ENCODE measurements at regions not wholly inside any gene's neighbourhood (a gene's known extent, or its start where the extent isn't known, plus 50 kb on each side); places are given as distances from the start of the nearest gene placed in this dataset.
"Not testable (repeated sequence)": the region's sequence is repeated elsewhere in the genome, so short reads cannot be mapped to it uniquely, and the experiment has no call there.

DNA sequence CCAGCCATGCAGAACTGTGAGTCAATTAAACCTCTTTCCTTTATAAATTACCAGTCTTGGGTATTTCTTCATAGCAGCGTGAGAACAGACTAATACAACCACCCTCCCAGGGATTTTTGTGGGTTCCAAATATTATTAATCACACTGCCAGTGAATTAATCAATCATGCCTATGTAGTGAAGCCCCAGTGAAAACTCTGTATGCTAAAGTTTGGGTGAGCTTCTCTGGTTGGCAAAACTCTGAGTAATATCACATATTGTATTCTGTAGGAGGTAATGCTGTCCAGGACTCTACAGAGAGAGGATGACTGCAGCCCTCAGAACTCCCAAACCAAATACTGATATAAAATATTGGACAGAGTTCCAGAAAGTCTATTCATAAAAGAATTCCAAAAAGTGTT lies 216.9 kb downstream of the RPAP3 start:
- no peak for DNase-seq (ENCODE audit: low read depth, low spot score)

- no peak for DNase-seq (ENCODE audit: low read depth, low spot score)
Measured at GRCh38 chr12:47481041-47481440, 224.8 kb downstream of the RPAP3 start.

- DNase-seq (ENCODE audit: low read depth, low spot score), result no peak
Measured at GRCh38 chr12:47478426-47478825, 227.4 kb downstream of the RPAP3 start.

GRCh38 chr12:47473091-47473490 lies 232.7 kb downstream of the RPAP3 start:
- DNase-seq (ENCODE audit: low read depth, low spot score), result no peak

DNA sequence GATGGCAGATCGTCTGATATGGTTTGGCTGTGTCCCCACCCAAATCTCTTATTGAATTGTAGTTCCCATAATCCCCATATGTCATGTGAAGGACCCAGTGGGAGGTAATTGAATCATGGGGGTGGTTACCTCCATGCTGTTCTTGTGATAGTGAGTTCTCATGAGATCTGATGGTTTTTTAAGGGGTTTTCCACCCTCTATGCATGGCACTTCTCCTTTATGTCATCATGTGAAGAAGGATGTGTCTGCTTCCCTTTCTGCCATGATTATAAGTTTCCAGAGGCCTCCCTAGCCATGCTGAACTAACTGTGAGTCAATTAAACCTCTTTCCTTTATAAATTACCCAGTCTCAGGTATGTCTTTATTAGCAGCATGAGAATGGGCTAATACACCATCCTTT lies 235.5 kb downstream of the RPAP3 start:
- DNase-seq (ENCODE audit: low read depth, low spot score), result not testable (repeated sequence)

DNA sequence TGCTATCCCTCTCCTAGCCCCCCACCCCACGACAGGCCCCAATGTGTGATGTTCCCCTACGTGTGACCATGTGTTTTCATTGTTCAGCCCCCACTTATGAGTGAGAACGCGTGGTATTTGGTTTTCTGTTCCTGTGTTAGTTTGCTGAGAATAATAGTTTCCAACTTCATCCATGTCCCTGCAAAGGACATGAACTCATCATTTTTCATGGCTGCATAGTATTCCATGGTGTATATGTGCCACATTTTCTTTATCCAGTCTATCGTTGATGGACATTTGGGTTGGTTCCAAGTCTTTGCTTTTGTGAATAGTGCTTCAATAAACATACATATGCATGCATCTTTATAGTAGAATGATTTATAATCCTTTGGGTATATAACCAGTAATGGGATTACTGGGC lies 241.9 kb downstream of the RPAP3 start:
- not testable (repeated sequence) for DNase-seq (ENCODE audit: low read depth, low spot score)

- no peak for DNase-seq (ENCODE audit: low read depth, low spot score)
Measured at GRCh38 chr12:47458279-47458678, 247.6 kb downstream of the RPAP3 start.

DNA sequence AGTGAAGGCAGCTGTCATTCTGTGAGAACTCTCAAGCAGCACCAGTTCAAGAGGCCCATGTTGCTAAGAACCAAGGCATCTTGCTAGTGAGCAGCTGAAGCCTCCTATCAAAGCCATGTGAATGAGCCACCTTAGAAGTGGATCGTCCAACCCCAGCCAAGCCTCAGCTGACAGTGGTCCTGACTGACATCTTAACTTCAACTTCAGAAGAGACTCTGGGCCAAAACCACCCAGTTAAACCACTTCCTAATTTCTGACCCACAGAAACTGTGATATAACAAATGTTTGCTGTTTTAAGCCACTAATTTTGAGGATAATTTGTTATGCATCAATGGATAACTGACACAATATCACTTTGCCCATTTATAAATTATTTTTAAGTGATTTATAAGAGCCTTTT lies 256.0 kb downstream of the RPAP3 start:
- DNase-seq (ENCODE audit: low read depth, low spot score), result no peak

GRCh38 chr12:47442310-47442709 lies 263.5 kb downstream of the RPAP3 start:
- DNase-seq (ENCODE audit: low read depth, low spot score), result no peak

- no peak for DNase-seq (ENCODE audit: low read depth, low spot score)
Measured at GRCh38 chr12:47441490-47441889, 264.3 kb downstream of the RPAP3 start.

GRCh38 chr12:47438175-47438574 lies 267.7 kb downstream of the RPAP3 start:
- DNase-seq (ENCODE audit: low read depth, low spot score), result no peak

GRCh38 chr12:47437570-47437969 lies 268.3 kb downstream of the RPAP3 start:
- no peak for DNase-seq (ENCODE audit: low read depth, low spot score)

DNA sequence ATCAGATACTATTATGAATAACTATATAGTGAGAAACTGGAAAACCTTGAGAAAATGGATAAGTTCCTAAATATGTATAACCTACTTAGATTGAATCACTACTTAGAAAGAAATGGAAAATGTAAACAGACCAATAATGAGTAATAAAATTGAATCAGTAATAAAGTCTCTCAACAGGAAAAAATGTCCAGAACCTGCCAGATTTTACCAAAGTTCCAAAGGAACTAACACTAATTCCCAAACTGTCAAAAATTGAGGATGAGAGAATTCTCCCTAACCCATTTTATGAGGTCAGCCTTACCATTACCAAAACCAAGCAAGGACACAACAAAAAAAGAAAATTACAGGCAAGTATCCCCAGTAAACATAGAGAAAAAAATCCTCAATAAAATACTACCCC lies 272.0 kb downstream of the RPAP3 start:
- DNase-seq (ENCODE audit: low read depth, low spot score), result no peak

- DNase-seq (ENCODE audit: low read depth, low spot score), result not testable (repeated sequence)
Measured at GRCh38 chr12:47426678-47427309, 279.0 kb downstream of the RPAP3 start.

- no peak for DNase-seq (ENCODE audit: low read depth, low spot score)
Measured at GRCh38 chr12:47422611-47423010, 283.2 kb downstream of the RPAP3 start.

- no peak for DNase-seq (ENCODE audit: low read depth, low spot score)
Measured at GRCh38 chr12:47419497-47419896, 286.3 kb downstream of the RPAP3 start.

DNA sequence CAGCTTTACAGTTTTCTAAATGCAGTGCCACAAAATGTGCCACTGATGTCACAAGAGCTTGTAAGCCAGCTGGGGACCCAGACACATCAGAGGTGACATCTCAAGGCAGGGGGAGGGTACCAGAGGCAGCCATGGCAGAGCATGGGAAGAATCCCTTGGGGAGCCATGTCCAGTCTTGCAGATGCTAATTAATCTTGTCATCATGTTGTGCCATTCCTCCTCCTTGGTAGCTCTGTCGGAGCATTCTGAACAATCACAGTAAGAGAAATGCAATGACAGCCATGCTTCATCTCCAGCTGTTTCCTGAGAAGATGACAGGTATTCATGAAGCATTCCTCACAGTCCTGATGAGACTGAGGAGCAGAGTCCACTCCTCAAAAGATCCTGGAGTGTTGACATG lies 287.9 kb downstream of the RPAP3 start:
- no peak for DNase-seq (ENCODE audit: low read depth, low spot score)

- no peak for DNase-seq (ENCODE audit: low read depth, low spot score)
Measured at GRCh38 chr12:47417121-47417520, 288.7 kb downstream of the RPAP3 start.

GRCh38 chr12:47415054-47415453 lies 290.8 kb downstream of the RPAP3 start:
- DNase-seq (ENCODE audit: low read depth, low spot score), result no peak

GRCh38 chr12:47414511-47414910 lies 291.3 kb downstream of the RPAP3 start:
- DNase-seq (ENCODE audit: low read depth, low spot score), result no peak

DNA sequence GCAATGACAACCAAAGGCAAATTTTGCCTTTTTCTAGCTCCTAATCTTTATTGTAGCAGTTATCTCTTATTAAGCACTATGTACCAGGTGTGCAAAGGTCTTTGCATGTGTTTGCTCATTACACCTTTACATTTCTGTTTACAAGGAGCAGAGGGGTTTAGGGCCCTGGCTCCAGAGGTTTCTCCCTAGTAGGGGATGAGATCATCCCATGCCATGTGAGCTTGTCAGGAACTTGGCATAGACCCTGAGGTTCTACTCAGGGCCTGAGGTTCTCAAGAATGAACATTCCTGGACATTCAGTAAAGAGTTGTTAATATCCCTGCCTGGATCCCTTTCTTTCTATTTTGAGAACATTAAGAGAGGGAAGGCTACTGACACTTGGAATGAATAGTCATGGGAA lies 292.0 kb downstream of the RPAP3 start:
- DNase-seq (ENCODE audit: low read depth, low spot score), result no peak

GRCh38 chr12:47412601-47413236 lies 293.1 kb downstream of the RPAP3 start:
- no peak for DNase-seq (ENCODE audit: low read depth, low spot score)

GRCh38 chr12:47411966-47412365 lies 293.9 kb downstream of the RPAP3 start:
- DNase-seq (ENCODE audit: low read depth, low spot score), result no peak

DNA sequence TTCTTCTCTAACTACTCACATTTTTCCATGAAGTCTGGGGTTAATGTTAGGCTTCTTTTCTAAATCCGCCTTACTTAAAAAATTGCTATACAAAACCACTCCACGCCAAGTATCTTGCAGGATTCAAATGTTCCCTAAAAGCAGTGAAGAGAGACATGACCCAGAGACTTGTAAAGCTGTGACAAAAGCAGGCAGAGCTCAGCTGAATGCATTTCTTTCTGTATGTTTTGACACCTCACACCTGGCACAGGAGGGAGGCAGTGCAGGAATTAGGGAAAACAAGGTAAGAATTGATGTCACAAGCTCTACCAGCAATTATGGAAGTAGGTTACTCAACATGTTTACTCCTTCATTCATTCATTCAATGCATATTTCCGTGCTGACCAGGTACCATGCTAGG lies 295.0 kb downstream of the RPAP3 start:
- DNase-seq (ENCODE audit: low read depth, low spot score), result no peak
